Stimulated activated CD4-positive, alpha-beta T cell treated with anti-CD3 and anti-CD28 coated beads, Interleukin-1b, Interleukin-23, amount 100 ng/mL, for 24 hours (primary cell): ENCODE measurements at regions not wholly inside any gene's neighbourhood (a gene's known extent, or its start where the extent isn't known, plus 50 kb on each side); places are given as distances from the start of the nearest gene placed in this dataset.
A peak's percentile ranks its signal among the peaks of the same experiment; 100 is the strongest.

ENCODE experiments used
- DNase-seq, 4 experiments: peaks; one replicate each; pipeline ENCODE4 v3.0.0-alpha.2; 2020; ENCODE audit warnings: low read depth in 4 of 4, low spot score in 1 of 4

- no peak for DNase-seq
Measured at GRCh38 chr2:242022550-242023290, 153.2 kb downstream of the RTP5 start.

GRCh38 chr2:242024751-242025355 is 155.3 kb downstream of the RTP5 start:
- no peak for DNase-seq

- DNase-seq: no peak
Measured at GRCh38 chr2:242027676-242028450, 158.3 kb downstream of the RTP5 start.

GRCh38 chr2:242029422-242030225 is 160.1 kb downstream of the RTP5 start:
- no peak for DNase-seq

- DNase-seq: no peak
Measured at GRCh38 chr2:242030226-242030575, 160.7 kb downstream of the RTP5 start.

- DNase-seq: no peak
Measured at GRCh38 chr2:242030858-242031257, 161.3 kb downstream of the RTP5 start.

- peak in 1 of 4 experiments; percentile 13 for DNase-seq
Measured at GRCh38 chr2:242031481-242032019, 162.0 kb downstream of the RTP5 start.

GRCh38 chr2:242032780-242033656 is 163.5 kb downstream of the RTP5 start:
- no peak for DNase-seq

GRCh38 chr2:242034138-242034537 is 164.6 kb downstream of the RTP5 start:
- DNase-seq: no peak

GRCh38 chr2:242034996-242035814 is 165.7 kb downstream of the RTP5 start:
- no peak for DNase-seq

GRCh38 chr2:242035858-242036652 is 166.5 kb downstream of the RTP5 start:
- DNase-seq: no peak

- DNase-seq: no peak
Measured at GRCh38 chr2:242036653-242036950, 167.1 kb downstream of the RTP5 start.

- no peak for DNase-seq
Measured at GRCh38 chr2:242038166-242038927, 168.8 kb downstream of the RTP5 start.

- no peak for DNase-seq
Measured at GRCh38 chr2:242038928-242039341, 169.4 kb downstream of the RTP5 start.

GRCh38 chr2:242040303-242040655 is 170.8 kb downstream of the RTP5 start:
- no peak for DNase-seq

- no peak for DNase-seq
Measured at GRCh38 chr2:242040681-242041080, 171.2 kb downstream of the RTP5 start.

GRCh38 chr2:242041816-242042215 is 172.3 kb downstream of the RTP5 start:
- DNase-seq: no peak
